Osteocyte (in vitro differentiated cells): ENCODE measurements at regions not wholly inside any gene's neighbourhood (a gene's known extent, or its start where the extent isn't known, plus 50 kb on each side); places are given as distances from the start of the nearest gene placed in this dataset.

Experiments
- DNase-seq: peaks from one replicate; pipeline ENCODE4 v3.0.0; 2021; ENCODE audit warnings: mixed read lengths; ENCODE audit not compliant: unreplicated experiment; ENCODE audit errors: extremely low spot score
- H3K27ac Mint-ChIP-seq: one replicate; pipeline ENCODE4 v1.8.0; 2021; ENCODE audit warnings: mild to moderate bottlenecking, mixed read lengths; ENCODE audit not compliant: unreplicated experiment
- H3K27me3 Mint-ChIP-seq: one replicate; pipeline ENCODE4 v1.8.0; 2021; ENCODE audit warnings: mixed read lengths; ENCODE audit not compliant: unreplicated experiment
- H3K36me3 Mint-ChIP-seq: one replicate; pipeline ENCODE4 v1.8.0; 2021; ENCODE audit warnings: mixed read lengths; ENCODE audit not compliant: unreplicated experiment
- H3K4me1 Mint-ChIP-seq: one replicate; pipeline ENCODE4 v1.8.0; 2021; ENCODE audit warnings: mixed read lengths; ENCODE audit not compliant: unreplicated experiment
- H3K4me3 Mint-ChIP-seq: one replicate; pipeline ENCODE4 v1.8.0; 2021; ENCODE audit warnings: mild to moderate bottlenecking, moderate library complexity, mixed read lengths; ENCODE audit not compliant: unreplicated experiment
- H3K9me3 Mint-ChIP-seq: one replicate; pipeline ENCODE4 v1.8.0; 2021; ENCODE audit warnings: mixed read lengths; ENCODE audit not compliant: unreplicated experiment
- TF ChIP-seq, protein P1 (sequence below): fragments of 200-600 bp; sonication (generic); IDR thresholded peaks from 2 replicates; pipeline ENCODE4 v1.5.0; 2021; ENCODE audit warnings: antibody characterized with exemption, mild to moderate bottlenecking, moderate library complexity

DNA sequence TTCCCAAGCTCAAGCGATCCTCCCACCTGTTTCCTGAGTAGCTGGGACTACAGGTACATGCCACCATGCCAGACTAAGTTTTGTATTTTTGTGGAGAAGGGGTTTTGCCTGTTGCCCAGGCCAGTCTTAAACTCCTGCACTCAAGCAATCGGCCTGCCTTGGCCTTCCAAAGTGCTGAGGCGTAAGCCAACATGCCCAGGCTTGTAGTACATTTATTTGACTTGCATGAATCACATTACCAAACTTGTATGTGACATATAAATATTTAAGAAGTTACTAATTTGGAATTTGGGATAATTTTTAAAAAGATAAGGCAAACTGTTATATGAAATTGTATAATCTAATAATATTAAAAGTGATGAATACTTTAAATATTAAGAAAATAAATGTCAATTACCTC is 157.6 kb downstream of the MCHR2 start:
- Mint-ChIP-seq H3K36me3 (no peaks in the 10 kb centered on the region), H3K4me3 (no peak overlapping the region)
- TF ChIP-seq, protein P1, sequence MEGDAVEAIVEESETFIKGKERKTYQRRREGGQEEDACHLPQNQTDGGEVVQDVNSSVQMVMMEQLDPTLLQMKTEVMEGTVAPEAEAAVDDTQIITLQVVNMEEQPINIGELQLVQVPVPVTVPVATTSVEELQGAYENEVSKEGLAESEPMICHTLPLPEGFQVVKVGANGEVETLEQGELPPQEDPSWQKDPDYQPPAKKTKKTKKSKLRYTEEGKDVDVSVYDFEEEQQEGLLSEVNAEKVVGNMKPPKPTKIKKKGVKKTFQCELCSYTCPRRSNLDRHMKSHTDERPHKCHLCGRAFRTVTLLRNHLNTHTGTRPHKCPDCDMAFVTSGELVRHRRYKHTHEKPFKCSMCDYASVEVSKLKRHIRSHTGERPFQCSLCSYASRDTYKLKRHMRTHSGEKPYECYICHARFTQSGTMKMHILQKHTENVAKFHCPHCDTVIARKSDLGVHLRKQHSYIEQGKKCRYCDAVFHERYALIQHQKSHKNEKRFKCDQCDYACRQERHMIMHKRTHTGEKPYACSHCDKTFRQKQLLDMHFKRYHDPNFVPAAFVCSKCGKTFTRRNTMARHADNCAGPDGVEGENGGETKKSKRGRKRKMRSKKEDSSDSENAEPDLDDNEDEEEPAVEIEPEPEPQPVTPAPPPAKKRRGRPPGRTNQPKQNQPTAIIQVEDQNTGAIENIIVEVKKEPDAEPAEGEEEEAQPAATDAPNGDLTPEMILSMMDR: no peak

DNA sequence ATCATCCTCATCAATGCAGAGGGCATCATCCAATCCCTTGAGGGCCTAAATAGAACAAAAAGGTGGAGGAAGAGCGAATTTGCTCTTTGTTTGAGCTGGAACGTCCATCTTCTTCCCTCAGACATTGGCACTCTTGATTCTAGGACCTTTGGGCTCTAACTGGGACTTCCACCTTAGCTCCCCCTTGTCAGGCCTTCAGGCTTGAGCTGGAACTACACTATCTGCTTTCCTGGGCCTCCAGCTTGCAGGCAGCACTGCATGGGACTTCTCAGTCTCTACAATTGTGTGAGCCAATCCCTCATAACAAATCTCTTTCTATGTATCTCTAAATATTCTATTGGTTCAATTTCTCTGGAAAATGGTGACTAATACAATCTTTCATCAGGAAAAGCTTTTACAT is 155.4 kb downstream of the MCHR2 start:
- H3K9me3 Mint-ChIP-seq: no peaks in the 10 kb centered on the region
- H3K27ac Mint-ChIP-seq: no peak overlapping the region
- TF ChIP-seq, protein P1: no peak
- H3K27me3 Mint-ChIP-seq: peaks cover 35% of the 10 kb centered on the region
- no peaks in the 10 kb centered on the region for H3K4me1 Mint-ChIP-seq
- no peak for DNase-seq
- H3K4me3 Mint-ChIP-seq: no peak overlapping the region
- H3K36me3 Mint-ChIP-seq: no peaks in the 10 kb centered on the region

More for the DNA sequence above, 157.6 kb downstream of the MCHR2 start:
- Mint-ChIP-seq H3K27ac (no peak overlapping the region), H3K4me1 (no peaks in the 10 kb centered on the region), H3K27me3 (peaks cover 22% of the 10 kb centered on the region), H3K9me3 (no peaks in the 10 kb centered on the region)
- DNase-seq: no peak

DNA sequence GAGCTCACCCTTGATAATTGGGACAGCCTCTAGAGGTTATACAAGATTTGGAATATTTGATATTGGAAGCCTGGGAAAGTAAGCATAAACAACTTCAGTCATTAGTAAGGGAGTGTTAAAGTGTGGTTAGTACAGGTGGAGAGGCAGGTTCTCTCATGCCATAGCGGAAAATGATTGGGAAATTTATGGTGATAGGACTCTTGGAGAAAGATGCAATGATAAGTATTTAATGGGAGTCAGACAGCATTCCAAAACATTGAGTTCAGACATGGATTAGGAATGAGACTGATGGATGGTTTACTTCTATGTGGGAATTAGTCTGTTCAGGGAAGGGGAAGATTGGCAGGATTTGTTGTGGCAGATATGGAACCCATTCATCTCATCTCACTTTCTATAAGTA is 152.7 kb downstream of the MCHR2 start:
- DNase-seq: no peak
- no peaks in the 10 kb centered on the region for H3K9me3 Mint-ChIP-seq
- H3K4me1 Mint-ChIP-seq: no peaks in the 10 kb centered on the region
- TF ChIP-seq, protein P1: no peak
- peaks cover 31% of the 10 kb centered on the region for H3K27me3 Mint-ChIP-seq
- no peak overlapping the region for H3K4me3 Mint-ChIP-seq
- H3K27ac Mint-ChIP-seq: no peak overlapping the region
- H3K36me3 Mint-ChIP-seq: no peaks in the 10 kb centered on the region

DNA sequence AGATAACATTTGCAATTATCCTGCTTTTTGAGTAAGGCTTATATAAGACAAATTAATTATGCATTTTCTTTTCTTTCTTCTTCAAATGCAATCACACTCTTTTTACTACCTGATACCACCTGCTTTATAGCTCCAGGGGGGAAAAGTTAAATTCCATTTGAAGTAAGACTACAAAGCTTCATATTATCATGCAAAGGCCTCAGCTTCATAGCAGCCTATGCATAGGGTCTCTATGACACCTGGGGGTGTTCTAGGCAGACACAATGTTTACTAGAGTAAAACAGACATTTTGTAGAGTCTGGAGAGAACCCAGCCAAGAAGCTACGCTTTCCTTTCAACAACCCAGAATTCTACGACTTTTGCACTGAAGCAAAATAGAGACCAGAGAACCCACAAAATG is 148.0 kb downstream of the MCHR2 start:
- DNase-seq: no peak
- no peaks in the 10 kb centered on the region for H3K36me3 Mint-ChIP-seq
- no peak overlapping the region for H3K4me3 Mint-ChIP-seq
- H3K27ac Mint-ChIP-seq: no peak overlapping the region
- TF ChIP-seq, protein P1: no peak
- H3K4me1 Mint-ChIP-seq: no peaks in the 10 kb centered on the region
- H3K9me3 Mint-ChIP-seq: no peaks in the 10 kb centered on the region
- peaks cover 42% of the 10 kb centered on the region for H3K27me3 Mint-ChIP-seq

DNA sequence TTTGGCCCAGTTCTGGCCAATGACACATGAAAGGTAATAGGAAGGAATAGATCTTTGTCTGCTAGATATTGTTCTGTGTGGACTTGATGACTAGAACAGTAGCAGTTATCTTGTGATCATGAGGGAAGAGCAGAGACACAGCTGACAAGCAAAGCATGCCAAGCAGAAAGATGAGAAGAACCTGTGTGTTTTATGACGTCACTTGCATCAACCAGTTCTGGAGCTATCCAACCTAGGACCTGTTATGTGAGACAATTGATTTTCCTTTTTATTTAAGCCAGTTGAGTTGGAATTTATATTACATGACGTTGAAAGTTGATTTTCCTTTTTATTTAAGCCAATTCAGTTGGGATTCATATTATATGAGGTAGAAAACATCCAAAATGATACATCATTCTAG is 143.2 kb downstream of the MCHR2 start:
- H3K9me3 Mint-ChIP-seq: no peaks in the 10 kb centered on the region
- H3K27ac Mint-ChIP-seq: no peak overlapping the region
- no peak for DNase-seq
- H3K4me1 Mint-ChIP-seq: no peaks in the 10 kb centered on the region
- H3K4me3 Mint-ChIP-seq: no peak overlapping the region
- peaks cover 27% of the 10 kb centered on the region for H3K27me3 Mint-ChIP-seq
- no peaks in the 10 kb centered on the region for H3K36me3 Mint-ChIP-seq
- TF ChIP-seq, protein P1: no peak
